Psoas muscle (tissue), 7 donors: ENCODE measurements at regions not wholly inside any gene's neighbourhood (a gene's known extent, or its start where the extent isn't known, plus 50 kb on each side); places are given as distances from the start of the nearest gene placed in this dataset.

Experiments
- ATAC-seq, 4 donors: fragments of 200-7000 bp; cut with Tn5 transposase; one replicate each; pipeline ENCODE4 v1.9.1; 2020; ENCODE audit warnings: moderate library complexity in 3 of 4, mild to moderate bottlenecking in 2 of 4
- DNase-seq, 2 donors: peaks; one replicate each; pipeline ENCODE4 v3.0.0-alpha.2; 2020
- H3K27ac ChIP-seq: fragments of 200-600 bp; one replicate; pipeline ENCODE4 v1.8.0; 2022
- H3K27me3 ChIP-seq, 3 donors: fragments of 200-600 bp in 1 of 3; one replicate each; pipeline versions ENCODE4 v1.6.1 to v1.8.0; 2013 to 2022; ENCODE audit warnings: low read length in 2 of 3, mild to moderate bottlenecking in 2 of 3, moderate library complexity in 1 of 3; ENCODE audit not compliant: insufficient read depth in 3 of 3
- H3K36me3 ChIP-seq, 2 donors: fragments of 200-600 bp in 1 of 2; one replicate each; pipeline versions ENCODE4 v1.6.1 to v1.8.0; 2013 to 2022; ENCODE audit warnings: low read depth in 1 of 2, mild to moderate bottlenecking in 1 of 2, moderate library complexity in 1 of 2; ENCODE audit not compliant: insufficient read depth in 1 of 2
- H3K4me1 ChIP-seq: fragments of 200-600 bp; one replicate; pipeline ENCODE4 v1.8.0; 2022
- H3K4me3 ChIP-seq: fragments of 200-600 bp; one replicate; pipeline ENCODE4 v1.8.0; 2022; ENCODE audit warnings: mild to moderate bottlenecking
- H3K9me3 ChIP-seq: fragments of 200-600 bp; one replicate; pipeline ENCODE4 v1.8.0; 2022
- CTCF ChIP-seq: fragments of 200-600 bp; IDR thresholded peaks from one replicate; pipeline ENCODE4 v1.8.0; 2022; ENCODE audit warnings: antibody characterized with exemption
- WGBS, 3 donors: extraction: QIAGEN DNeasy Blood & Tissue Kit; methylation state at CpG; one replicate each; pipeline versions ENCODE4 v1.1.6 to v1.1.7; 2013; 5-methylcytosine and 5-hydroxymethylcytosine counted together
- intact Hi-C, 2 donors: fragments of 100-400 bp; cut with DNase I; formaldehyde crosslinking; loops; one replicate each; pipeline versions ENCODE4 v1.11.0 to v1.14.2; 2022
- donor health status: healthy with polysubstance abuse.
- donor health status: DM: no; HTN: no; CAD: no; lungs with moderate emphysema.
- donor health status: Bipolar disorder and iron deficiency.
- donor health status: healthy.
- donor health status: DM: yes; HTN: yes; CAD: no.
- donor health status: DM: no; HTN: no; CAD: no.
- donor health status: DM: yes; HTN: yes; CAD: no.

- Histone ChIP-seq H3K4me3 (no peak overlapping the region), H3K9me3 (peaks cover 13% of the 10 kb centered on the region), H3K27ac (no peak overlapping the region), H3K4me1 (no peaks in the 10 kb centered on the region), H3K27me3 (peaks cover 0 to 5% (median 2%) of the 10 kb centered on the region in 3 donors), H3K36me3 (no peaks in the 10 kb centered on the region)
- ATAC-seq (no peak), DNase-seq (no peak)
- no peak for TF ChIP-seq CTCF
- WGBS, 3 donors: 74 to 80% (median 74%) methylated on average over 3 of the region's 3 CpGs
- intact Hi-C loops: no loop called here
These were observed 77.8 kb upstream of the GNAZ start for GRCh38 chr22:22992474-22992873.

- ATAC-seq: no peak
- Histone ChIP-seq H3K4me1 (no peaks in the 10 kb centered on the region), H3K27ac (no peak overlapping the region), H3K9me3 (peaks cover 21% of the 10 kb centered on the region), H3K4me3 (no peak overlapping the region), H3K36me3 (no peaks in the 10 kb centered on the region), H3K27me3 (peaks cover 0 to 8% (median 2%) of the 10 kb centered on the region in 3 donors)
- no peak for DNase-seq
- TF ChIP-seq CTCF: no peak
- intact Hi-C loops: no loop called here
- 73 to 76% (median 75%) methylated on average over 5 of the region's 5 CpGs for WGBS, 3 donors
These were observed 77.1 kb upstream of the GNAZ start for GRCh38 chr22:22993184-22993583.

GRCh38 chr22:22995166-22995565, 75.2 kb upstream of the GNAZ start:
- no peak for TF ChIP-seq CTCF
- WGBS, 3 donors: 36 to 51% (median 37%) methylated on average over 3 of the region's 3 CpGs
- Histone ChIP-seq H3K4me1 (no peaks in the 10 kb centered on the region), H3K36me3 (no peaks in the 10 kb centered on the region), H3K27ac (no peak overlapping the region), H3K27me3 (peaks cover 0 to 3% (median 2%) of the 10 kb centered on the region in 3 donors), H3K9me3 (peaks cover 22% of the 10 kb centered on the region), H3K4me3 (no peak overlapping the region)
- DNase-seq (no peak), ATAC-seq (no peak)
- intact Hi-C loops: no loop called here

- peaks cover 22% of the 10 kb centered on the region for H3K9me3 ChIP-seq
- no peak overlapping the region for H3K4me3 ChIP-seq
- H3K4me1 ChIP-seq: no peaks in the 10 kb centered on the region
- intact Hi-C loops: no loop called here
- H3K27me3 ChIP-seq: peaks cover 0 to 3% (median 2%) of the 10 kb centered on the region in 3 donors
- ATAC-seq: no peak
- H3K36me3 ChIP-seq: no peaks in the 10 kb centered on the region
- no peak for TF ChIP-seq CTCF
- no peak for DNase-seq
- no peak overlapping the region for H3K27ac ChIP-seq
- WGBS, 3 donors: 82 to 85% (median 82%) methylated on average over 2 of the region's 2 CpGs
These were observed 73.6 kb upstream of the GNAZ start for GRCh38 chr22:22996511-22997261.
